ENCODE measurements at regions not wholly inside any gene's neighbourhood (a gene's known extent, or its start where the extent isn't known, plus 50 kb on each side); places are given as distances from the start of the nearest gene placed in this dataset.

DNA sequence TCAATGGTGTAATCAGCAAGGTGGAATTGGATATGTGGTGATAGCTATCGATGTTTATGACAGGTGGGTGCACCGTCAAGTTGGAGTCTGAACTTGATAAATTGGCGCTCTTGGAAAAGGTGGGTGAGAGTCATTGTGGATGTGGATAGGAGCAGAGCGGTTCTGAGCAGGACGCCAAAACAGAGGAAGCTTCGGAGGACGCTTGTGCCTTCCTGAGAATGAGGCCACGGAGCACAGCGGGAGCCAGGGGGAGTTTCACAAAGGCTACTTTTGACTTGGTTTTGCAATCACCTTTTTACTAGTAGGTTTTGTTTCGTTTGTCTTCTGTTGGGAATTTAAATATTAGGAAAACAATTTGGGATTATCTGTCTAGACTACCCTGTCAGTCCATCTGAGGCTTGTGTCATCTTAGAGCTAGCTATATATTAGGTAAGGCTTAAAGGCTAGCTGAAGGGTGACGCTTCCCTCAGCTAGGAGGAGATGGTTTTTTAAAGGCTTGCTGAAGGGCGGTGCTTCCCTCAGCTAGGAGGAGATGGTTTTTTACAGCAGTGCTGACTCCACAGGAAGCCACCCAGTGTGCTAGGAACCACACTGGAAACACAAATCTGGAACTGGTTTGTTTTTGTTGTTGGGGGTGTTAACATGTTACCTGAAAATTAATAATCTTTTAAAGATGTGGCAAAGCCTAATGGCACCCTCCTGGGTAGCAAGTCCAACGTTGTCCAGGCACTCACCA, 142.4 kb upstream of the IRX4 start:
- H3K4me1 ChIP-seq = no peaks in the 10 kb centered on the region
- H3K4me3 ChIP-seq = no peak overlapping the region
- H3K27me3 ChIP-seq = no peaks in the 10 kb centered on the region
- TF ChIP-seq, protein P1, sequence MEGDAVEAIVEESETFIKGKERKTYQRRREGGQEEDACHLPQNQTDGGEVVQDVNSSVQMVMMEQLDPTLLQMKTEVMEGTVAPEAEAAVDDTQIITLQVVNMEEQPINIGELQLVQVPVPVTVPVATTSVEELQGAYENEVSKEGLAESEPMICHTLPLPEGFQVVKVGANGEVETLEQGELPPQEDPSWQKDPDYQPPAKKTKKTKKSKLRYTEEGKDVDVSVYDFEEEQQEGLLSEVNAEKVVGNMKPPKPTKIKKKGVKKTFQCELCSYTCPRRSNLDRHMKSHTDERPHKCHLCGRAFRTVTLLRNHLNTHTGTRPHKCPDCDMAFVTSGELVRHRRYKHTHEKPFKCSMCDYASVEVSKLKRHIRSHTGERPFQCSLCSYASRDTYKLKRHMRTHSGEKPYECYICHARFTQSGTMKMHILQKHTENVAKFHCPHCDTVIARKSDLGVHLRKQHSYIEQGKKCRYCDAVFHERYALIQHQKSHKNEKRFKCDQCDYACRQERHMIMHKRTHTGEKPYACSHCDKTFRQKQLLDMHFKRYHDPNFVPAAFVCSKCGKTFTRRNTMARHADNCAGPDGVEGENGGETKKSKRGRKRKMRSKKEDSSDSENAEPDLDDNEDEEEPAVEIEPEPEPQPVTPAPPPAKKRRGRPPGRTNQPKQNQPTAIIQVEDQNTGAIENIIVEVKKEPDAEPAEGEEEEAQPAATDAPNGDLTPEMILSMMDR (IDR thresholded peaks at IDR 0.05) = no peak
- intact Hi-C loops (cut with DNase I; ENCODE audit: low total_unique reads) = no loop called here
- H3K36me3 ChIP-seq = no peaks in the 10 kb centered on the region
- no peaks in the 10 kb centered on the region for H3K9me3 ChIP-seq
- DNase-seq = no peak
- no peak overlapping the region for H3K27ac ChIP-seq

DNA sequence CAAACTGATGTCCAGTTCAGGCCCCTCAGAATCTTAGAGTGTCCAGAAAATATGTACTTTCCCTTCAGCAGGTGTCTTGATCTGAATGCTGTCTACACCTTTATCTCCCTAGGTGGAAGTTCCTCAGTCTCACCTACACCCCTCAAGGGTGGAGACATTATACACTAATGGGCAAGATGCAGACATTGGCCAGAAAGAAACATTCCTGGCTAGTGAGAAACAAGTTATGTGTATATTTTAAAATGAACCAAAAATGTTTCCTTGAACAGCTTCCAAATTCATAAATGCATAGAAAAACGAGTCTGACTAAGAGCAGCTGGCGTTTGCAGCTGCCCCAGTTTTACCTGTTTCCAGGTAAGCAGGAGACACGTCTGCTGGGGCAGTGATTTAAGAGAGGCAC, 140.5 kb upstream of the IRX4 start:
- intact Hi-C loops (cut with DNase I; ENCODE audit: low total_unique reads) = no loop called here
- no peak overlapping the region for H3K27ac ChIP-seq
- no peak for DNase-seq
- TF ChIP-seq, protein P1 (IDR thresholded peaks at IDR 0.05) = no peak
- no peaks in the 10 kb centered on the region for H3K9me3 ChIP-seq
- H3K27me3 ChIP-seq = no peaks in the 10 kb centered on the region
- no peak overlapping the region for H3K4me3 ChIP-seq
- H3K36me3 ChIP-seq = no peaks in the 10 kb centered on the region
- H3K4me1 ChIP-seq = no peaks in the 10 kb centered on the region

DNA sequence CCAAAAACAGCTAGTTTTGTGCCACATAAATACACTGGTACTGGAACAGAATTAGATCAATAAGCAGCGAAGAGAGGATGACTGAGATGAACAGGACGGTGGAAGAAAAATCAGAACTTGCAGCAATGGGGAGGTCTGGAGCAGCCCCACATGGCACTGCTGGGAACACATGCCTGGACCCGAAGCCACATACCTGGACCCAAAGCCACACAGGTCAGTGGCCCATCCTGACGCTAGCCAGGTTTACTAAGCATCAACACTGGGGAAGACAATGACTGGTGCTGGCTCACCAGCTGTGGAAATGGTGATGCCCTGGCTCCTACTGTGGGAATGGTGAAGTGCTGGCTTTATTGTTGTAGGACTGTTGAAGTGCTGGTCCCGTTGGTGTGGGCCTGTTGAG, 139.7 kb upstream of the IRX4 start:
- H3K4me3 ChIP-seq = no peak overlapping the region
- no peaks in the 10 kb centered on the region for H3K27me3 ChIP-seq
- DNase-seq = no peak
- intact Hi-C loops (cut with DNase I; ENCODE audit: low total_unique reads) = no loop called here
- H3K27ac ChIP-seq = no peak overlapping the region
- H3K4me1 ChIP-seq = no peaks in the 10 kb centered on the region
- no peaks in the 10 kb centered on the region for H3K36me3 ChIP-seq
- TF ChIP-seq, protein P1 (IDR thresholded peaks at IDR 0.05) = no peak
- H3K9me3 ChIP-seq = no peaks in the 10 kb centered on the region

GRCh38 chr5:2021484-2022176, 138.9 kb upstream of the IRX4 start:
- Histone ChIP-seq H3K27ac (no peak overlapping the region), H3K4me1 (no peaks in the 10 kb centered on the region), H3K4me3 (no peak overlapping the region), H3K9me3 (no peaks in the 10 kb centered on the region), H3K36me3 (no peaks in the 10 kb centered on the region), H3K27me3 (no peaks in the 10 kb centered on the region)
- intact Hi-C loops (cut with DNase I; ENCODE audit: low total_unique reads) = no loop called here
- TF ChIP-seq, protein P1 (IDR thresholded peaks at IDR 0.05) = no peak
- DNase-seq = no peak

- DNase-seq = no peak
- Histone ChIP-seq H3K27me3 (no peaks in the 10 kb centered on the region), H3K27ac (no peak overlapping the region), H3K4me1 (no peaks in the 10 kb centered on the region), H3K9me3 (no peaks in the 10 kb centered on the region), H3K36me3 (no peaks in the 10 kb centered on the region), H3K4me3 (no peak overlapping the region)
- intact Hi-C loops (cut with DNase I; ENCODE audit: low total_unique reads) = no loop called here
- TF ChIP-seq, protein P1 (IDR thresholded peaks at IDR 0.05) = no peak
Measured at GRCh38 chr5:2020730-2021129, 138.0 kb upstream of the IRX4 start.

Measured in tibial artery (tissue), 4 donors.